Endothelial cell of umbilical vein (primary cell): ENCODE measurements at regions not wholly inside any gene's neighbourhood (a gene's known extent, or its start where the extent isn't known, plus 50 kb on each side); places are given as distances from the start of the nearest gene placed in this dataset.

Source experiments
- CTCF ChIP-seq, 2 donors: IDR thresholded peaks; 1 replicate in 1 of 2; 2 replicates in 1 of 2; pipeline ENCODE4 v1.5.1; 2011; ENCODE audit warnings: low read length in 2 of 2, mild to moderate bottlenecking in 2 of 2, moderate library complexity in 2 of 2, control low read depth in 1 of 2, inconsistent platforms in 1 of 2, low read depth in 1 of 2; ENCODE audit not compliant: insufficient read depth in 1 of 2; ENCODE audit errors: extremely low read depth in 1 of 2
- MAX ChIP-seq: IDR thresholded peaks from 2 replicates; pipeline ENCODE4 v1.6.1; 2011; ENCODE audit not compliant: insufficient read depth, insufficient read length

GRCh38 chr4:35175894-35176293, 1068.4 kb downstream of the ARAP2 start:
- no peak for TF ChIP-seq MAX
- TF ChIP-seq CTCF (IDR thresholded peaks at IDR 0.05; ENCODE audit: extremely low read depth in 1 of 2, insufficient read depth in 1 of 2, low read depth in 1 of 2, low read length in 2 of 2): no peak
